OCI-LY7 (cell line): ENCODE measurements at regions not wholly inside any gene's neighbourhood (a gene's known extent, or its start where the extent isn't known, plus 50 kb on each side); places are given as distances from the start of the nearest gene placed in this dataset.

Source experiments
- BruUV-seq: library from RNA; stranded (reverse); fragments of 400-500 nt; replicated peaks from 2 replicates; lab custom pipeline; 2021; lab: Mats Ljungman, UMichigan
- CTCF ChIA-PET: fragments of 300-600 bp; sonication (Branson Sonifier 250); formaldehyde crosslinking; loops from one replicate; lab custom pipeline; 2022; ENCODE audit warnings: antibody characterized with exemption; ENCODE audit not compliant: unreplicated experiment; lab: Charles Lee
- POLR2A ChIA-PET: fragments of 300-600 bp; sonication (Branson Sonifier 250); formaldehyde crosslinking; loops from one replicate; lab custom pipeline; 2022; ENCODE audit warnings: antibody characterized with exemption; lab: Charles Lee
- DNase-seq: peaks from one replicate; pipeline ENCODE4 v3.0.0-alpha.2; 2015; ENCODE audit warnings: low spot score
- H2AFZ ChIP-seq: fragments of 200-600 bp; sonication (generic), shearing (Covaris generic); 2 replicates; pipeline ENCODE4 v1.6.1; 2014; ENCODE audit warnings: mild to moderate bottlenecking, antibody characterized with exemption, low read length, moderate library complexity
- H3K27ac ChIP-seq: fragments of 200-600 bp; sonication (generic); 2 replicates; pipeline ENCODE4 v1.5.1; 2014; ENCODE audit warnings: mixed run types, low read depth, mild to moderate bottlenecking, moderate library complexity, low read length, inconsistent platforms; ENCODE audit not compliant: poor library complexity, severe bottlenecking
- H3K36me3 ChIP-seq: fragments of 200-600 bp; sonication (generic); 2 replicates; pipeline ENCODE4 v1.6.1; 2014; ENCODE audit warnings: mild to moderate bottlenecking, antibody characterized with exemption, low read length, moderate library complexity, mixed read lengths; ENCODE audit not compliant: insufficient read depth
- H3K4me1 ChIP-seq: fragments of 200-600 bp; sonication (generic); 2 replicates; pipeline ENCODE4 v1.5.1; 2014; ENCODE audit warnings: mild to moderate bottlenecking, low read length; ENCODE audit not compliant: insufficient read depth, poor library complexity, severe bottlenecking
- H3K4me2 ChIP-seq: fragments of 200-600 bp; sonication (generic); 2 replicates; pipeline ENCODE4 v1.6.1; 2014; ENCODE audit warnings: mild to moderate bottlenecking, low read length
- H3K4me3 ChIP-seq: fragments of 200-600 bp; sonication (generic); 2 replicates; pipeline ENCODE4 v1.5.1; 2014; ENCODE audit warnings: mild to moderate bottlenecking, low read depth, low read length; ENCODE audit not compliant: poor library complexity, severe bottlenecking
- H3K79me2 ChIP-seq: fragments of 200-600 bp; sonication (generic); 2 replicates; pipeline ENCODE4 v1.6.1; 2016; ENCODE audit warnings: low read depth, mild to moderate bottlenecking, low read length, moderate library complexity, mixed read lengths; ENCODE audit not compliant: insufficient read depth
- H3K9me2 ChIP-seq: fragments of 200-600 bp; sonication (generic); 2 replicates; pipeline ENCODE4 v1.6.1; 2016; ENCODE audit warnings: mild to moderate bottlenecking, low read length, mixed read lengths; ENCODE audit not compliant: insufficient read depth
- H3K9me3 ChIP-seq: fragments of 200-600 bp; sonication (generic); 2 replicates; pipeline ENCODE4 v1.6.1; 2014; ENCODE audit warnings: mild to moderate bottlenecking, mixed run types, low read length, mixed read lengths
- H4K20me1 ChIP-seq: fragments of 200-600 bp; sonication (generic); 2 replicates; pipeline ENCODE4 v1.6.1; 2014; ENCODE audit warnings: mild to moderate bottlenecking, antibody characterized with exemption, low read length, moderate library complexity, mixed read lengths; ENCODE audit not compliant: insufficient read depth
- CTCF ChIP-seq: fragments of 200-600 bp; sonication (generic); conservative IDR thresholded peaks from 2 replicates; pipeline ENCODE4 v1.5.1; 2014; ENCODE audit warnings: mild to moderate bottlenecking, antibody characterized with exemption, low read length, moderate library complexity, mixed read lengths
- EZH2phosphoT487 ChIP-seq: fragments of 200-600 bp; sonication (generic); IDR thresholded peaks from 2 replicates; pipeline ENCODE4 v1.6.1; 2018; ENCODE audit warnings: low read depth, borderline replicate concordance, mild to moderate bottlenecking, mixed run types, antibody characterized with exemption, low read length, moderate library complexity, mixed read lengths
- intact Hi-C: fragments of 100-400 bp; cut with micrococcal nuclease; formaldehyde crosslinking; loops from one replicate; pipeline ENCODE4 v1.10.0; 2022; ENCODE audit not compliant: unreplicated experiment

DNA sequence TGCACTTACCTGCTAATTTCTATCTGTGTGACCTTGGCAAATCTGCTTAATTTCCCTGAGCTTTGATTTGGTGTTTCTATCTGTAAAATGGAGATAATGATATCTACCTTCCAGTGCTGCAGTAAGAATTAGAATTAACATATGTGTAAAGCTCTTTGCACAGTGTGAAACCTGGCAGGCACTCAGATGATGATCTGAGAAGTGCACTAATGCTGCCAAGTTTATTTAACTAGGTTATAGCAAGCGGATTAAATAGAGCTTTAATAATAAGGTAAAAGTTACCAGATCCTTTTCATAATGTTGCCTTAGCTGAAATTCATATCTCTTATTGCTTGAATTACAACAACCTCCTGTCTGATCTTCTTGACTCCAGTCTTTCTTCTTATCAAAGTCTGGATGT lies 315.3 kb upstream of the CD180 start:
- no peak overlapping the region for H3K4me3 ChIP-seq
- no peaks in the 10 kb centered on the region for H3K79me2 ChIP-seq
- H3K4me1 ChIP-seq, result no peaks in the 10 kb centered on the region
- CTCF ChIA-PET, result no interaction called here
- H3K36me3 ChIP-seq, result no peaks in the 10 kb centered on the region
- DNase-seq, result no peak
- no peaks in the 10 kb centered on the region for H4K20me1 ChIP-seq
- POLR2A ChIA-PET, result interaction anchor here (0.7 kb wide), 1 partner anchor 9 kb away, joined by 3 read pairs; no protein-coding TSS in a partner anchor
- no peak overlapping the region for H3K4me2 ChIP-seq
- BruUV-seq, result no TSS peak
- intact Hi-C loops, result no loop called here
- no peak overlapping the region for H3K27ac ChIP-seq
- H3K9me3 ChIP-seq, result no peaks in the 10 kb centered on the region
- no peaks in the 10 kb centered on the region for H3K9me2 ChIP-seq
- H2AFZ ChIP-seq, result no peak overlapping the region
- TF ChIP-seq EZH2phosphoT487, result no peak
- no peak for TF ChIP-seq CTCF

DNA sequence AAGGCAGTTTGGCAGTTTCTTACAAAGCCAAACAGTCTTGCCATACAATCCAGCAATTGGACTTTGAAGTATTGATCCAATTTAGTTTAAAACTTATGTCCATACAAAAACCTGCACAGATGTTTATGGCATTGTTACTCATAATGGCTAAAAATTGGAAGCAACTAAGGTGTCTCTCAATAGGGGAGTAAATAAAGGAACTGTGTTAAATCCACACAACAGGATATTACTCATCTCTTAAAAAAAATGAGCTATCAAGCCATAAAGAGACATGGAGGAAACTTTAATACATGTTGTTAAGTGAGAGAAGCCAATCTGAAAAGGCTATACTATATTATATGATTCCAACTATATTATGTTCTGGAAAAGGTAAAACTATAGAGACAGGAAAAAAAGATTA lies 313.6 kb upstream of the CD180 start:
- Histone ChIP-seq H3K36me3 (no peaks in the 10 kb centered on the region), H3K4me1 (no peaks in the 10 kb centered on the region), H2AFZ (no peak overlapping the region), H3K79me2 (no peaks in the 10 kb centered on the region), H3K9me3 (no peaks in the 10 kb centered on the region), H3K4me3 (no peak overlapping the region), H3K4me2 (no peak overlapping the region), H3K9me2 (no peaks in the 10 kb centered on the region), H3K27ac (no peak overlapping the region), H4K20me1 (no peaks in the 10 kb centered on the region)
- intact Hi-C loops, result no loop called here
- ChIA-PET CTCF (no interaction called here), POLR2A (interaction anchor here (1.0 kb wide), 1 partner anchor 28 kb away, joined by 4 read pairs; no protein-coding TSS in a partner anchor)
- no peak for TF ChIP-seq CTCF
- TF ChIP-seq EZH2phosphoT487, result no peak
- BruUV-seq, result no TSS peak
- DNase-seq, result no peak

DNA sequence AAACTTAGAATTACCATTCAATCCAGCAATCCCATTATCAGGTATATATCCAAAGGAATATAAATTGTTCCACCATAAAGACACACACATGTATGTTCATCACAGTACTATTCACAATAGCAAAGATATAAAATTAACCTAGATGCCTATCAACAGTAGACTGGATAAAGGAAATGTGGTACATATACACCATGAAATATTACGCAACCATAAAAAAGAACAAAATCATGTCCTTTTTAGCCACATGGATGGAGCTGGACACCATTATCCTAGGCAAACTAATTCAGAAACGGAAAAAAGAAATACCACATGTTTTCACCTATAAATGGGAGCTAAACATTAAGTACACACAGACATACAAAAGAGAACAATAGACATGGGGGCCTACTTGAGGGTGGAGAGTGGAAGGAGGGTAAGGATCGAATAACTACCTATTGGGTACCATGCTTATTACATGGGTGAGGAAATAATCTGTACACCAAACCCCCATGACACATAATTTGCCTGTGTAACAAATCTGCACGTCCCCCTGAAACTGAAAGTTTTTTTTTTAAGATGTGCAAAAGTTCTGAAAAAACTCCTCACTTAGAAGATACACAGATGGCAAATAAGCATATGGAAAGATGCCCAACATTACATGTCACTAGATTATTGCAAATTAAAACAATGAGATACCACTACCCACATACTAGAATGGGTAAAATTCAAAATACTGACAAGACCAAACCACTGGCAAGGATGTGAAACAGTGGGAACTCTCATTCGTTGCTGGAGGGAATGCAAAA lies 313.0 kb upstream of the CD180 start:
- Histone ChIP-seq H3K4me2 (no peak overlapping the region), H3K9me2 (no peaks in the 10 kb centered on the region), H2AFZ (no peak overlapping the region), H4K20me1 (no peaks in the 10 kb centered on the region), H3K9me3 (no peaks in the 10 kb centered on the region), H3K79me2 (no peaks in the 10 kb centered on the region), H3K27ac (no peak overlapping the region), H3K36me3 (no peaks in the 10 kb centered on the region), H3K4me3 (no peak overlapping the region), H3K4me1 (no peaks in the 10 kb centered on the region)
- intact Hi-C loops, result no loop called here
- TF ChIP-seq CTCF (no peak), EZH2phosphoT487 (no peak)
- no peak for DNase-seq
- BruUV-seq, result no TSS peak
- ChIA-PET POLR2A (no interaction called here), CTCF (no interaction called here)
